Stomach (tissue), 4 donors: ENCODE measurements at regions not wholly inside any gene's neighbourhood (a gene's known extent, or its start where the extent isn't known, plus 50 kb on each side); places are given as distances from the start of the nearest gene placed in this dataset.

Experiments
- CTCF ChIP-seq, 7 experiments: fragments of 450-650 bp in 4 of 7; fragments of 200-600 bp in 3 of 7; sonication (generic) in 3 of 7; IDR thresholded peaks; one replicate each; pipeline ENCODE4 v1.5.1; 2016 to 2019; ENCODE audit warnings: antibody characterized with exemption in 7 of 7, control low read depth in 2 of 7, mild to moderate bottlenecking in 1 of 7
- EP300 ChIP-seq: sonication (generic); formaldehyde crosslinking; IDR thresholded peaks from one replicate; pipeline ENCODE4 v1.6.1; 2017; ENCODE audit warnings: antibody characterized with exemption
- POLR2A ChIP-seq, 4 donors: fragments of 450-650 bp; IDR thresholded peaks; one replicate each; pipeline ENCODE4 v1.6.1; 2016; ENCODE audit warnings: antibody characterized with exemption in 4 of 4, control low read depth in 2 of 4, mild to moderate bottlenecking in 1 of 4, moderate library complexity in 1 of 4
- POLR2AphosphoS5 ChIP-seq, 3 donors: sonication (generic); formaldehyde crosslinking; IDR thresholded peaks; one replicate each; pipeline ENCODE4 v1.6.1; 2016; ENCODE audit warnings: antibody characterized with exemption in 3 of 3

- TF ChIP-seq CTCF (IDR thresholded peaks at IDR 0.05) (no peak), EP300 (no peak), POLR2A (IDR thresholded peaks at IDR 0.05) (no peak), POLR2AphosphoS5 (IDR thresholded peaks at IDR 0.05) (no peak)
Measured at GRCh38 chr18:39692367-39693015, 2126.9 kb upstream of the CELF4 start.
